GM18498 (cell line): ENCODE measurements at regions not wholly inside any gene's neighbourhood (a gene's known extent, or its start where the extent isn't known, plus 50 kb on each side); places are given as distances from the start of the nearest gene placed in this dataset.
"Not testable (repeated sequence)": the region's sequence is repeated elsewhere in the genome, so short reads cannot be mapped to it uniquely, and the experiment has no call there.

ENCODE experiments used
- ATAC-seq: cut with Tn5 transposase; IDR thresholded peaks from one replicate; pipeline ENCODE4 v1.9.1; 2021; ENCODE audit warnings: mild to moderate bottlenecking, moderate library complexity; ENCODE audit not compliant: unreplicated experiment

DNA sequence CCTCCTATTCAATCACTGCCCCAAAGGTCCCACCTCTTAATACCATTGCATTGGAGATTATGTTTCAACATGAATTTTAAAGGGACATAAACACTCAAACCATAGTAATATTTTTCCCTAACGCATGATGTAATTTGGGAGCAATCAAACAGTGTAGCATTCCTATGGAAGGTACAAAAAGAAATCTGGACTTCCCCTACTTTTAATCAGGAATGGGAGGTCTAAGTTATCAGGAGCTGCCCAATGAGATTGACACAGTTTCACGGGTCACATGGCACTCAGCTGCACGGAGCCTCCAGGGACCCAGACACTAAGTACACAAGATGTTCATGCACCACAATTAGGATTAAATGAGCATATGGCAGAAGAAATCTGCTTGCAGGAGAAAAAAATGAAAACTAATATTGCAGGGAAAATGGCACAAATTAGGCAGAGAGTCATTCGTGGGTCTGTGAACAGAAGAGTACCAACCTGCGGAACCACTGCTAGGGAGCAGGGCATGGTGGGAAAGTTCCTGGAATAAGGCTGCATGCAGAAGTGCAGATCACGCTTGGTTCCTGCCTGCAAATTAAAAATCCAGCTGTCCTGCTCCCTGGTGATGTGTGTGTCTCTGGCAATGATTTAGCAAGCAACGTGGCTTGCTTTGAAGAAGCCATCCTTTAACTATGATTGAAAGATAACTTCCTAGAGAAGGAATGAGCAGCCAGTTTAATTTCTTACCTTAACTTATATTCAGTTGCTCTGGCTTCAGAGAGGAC, 326.6 kb upstream of the ID2 start:
- no peak for ATAC-seq

DNA sequence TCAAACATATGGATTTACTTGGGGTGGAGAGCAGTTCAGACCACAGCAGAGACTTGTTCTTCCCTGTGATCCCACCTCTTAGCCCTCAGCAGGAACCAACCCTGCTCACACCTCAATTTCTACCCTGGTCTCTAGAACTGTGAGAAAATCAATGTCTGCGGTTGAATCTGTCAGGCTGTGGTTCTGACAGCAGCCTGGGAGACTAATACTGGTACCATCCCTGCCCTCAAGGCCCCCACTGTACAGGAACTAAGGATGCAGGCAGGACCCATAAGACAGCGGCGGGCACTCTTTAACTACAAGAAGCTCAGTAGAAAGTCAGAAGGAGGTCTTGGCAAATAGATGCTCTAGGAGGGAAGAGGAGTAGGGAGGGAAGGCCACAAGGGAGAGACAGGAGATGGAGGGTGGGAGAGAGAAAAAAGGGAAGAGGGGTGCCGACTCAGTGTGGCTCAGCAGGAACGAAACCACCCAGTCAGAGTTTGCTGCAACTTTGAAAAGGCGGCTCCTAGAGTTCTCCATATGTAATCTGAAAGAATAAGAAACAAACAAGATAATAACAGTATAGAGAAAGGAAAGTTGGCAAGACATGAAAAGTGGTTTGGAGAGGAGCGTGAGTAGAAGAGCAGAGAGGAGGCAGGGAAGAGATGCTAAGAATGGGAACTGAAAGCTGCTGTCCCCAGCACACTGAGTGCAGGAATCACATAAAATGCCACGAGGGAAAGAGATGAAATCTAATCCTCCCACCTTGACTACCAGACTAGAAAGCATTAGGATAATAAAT, 323.9 kb upstream of the ID2 start:
- ATAC-seq = no peak

- ATAC-seq = no peak
Observed at GRCh38 chr2:8361930-8362329, 319.9 kb upstream of the ID2 start.

DNA sequence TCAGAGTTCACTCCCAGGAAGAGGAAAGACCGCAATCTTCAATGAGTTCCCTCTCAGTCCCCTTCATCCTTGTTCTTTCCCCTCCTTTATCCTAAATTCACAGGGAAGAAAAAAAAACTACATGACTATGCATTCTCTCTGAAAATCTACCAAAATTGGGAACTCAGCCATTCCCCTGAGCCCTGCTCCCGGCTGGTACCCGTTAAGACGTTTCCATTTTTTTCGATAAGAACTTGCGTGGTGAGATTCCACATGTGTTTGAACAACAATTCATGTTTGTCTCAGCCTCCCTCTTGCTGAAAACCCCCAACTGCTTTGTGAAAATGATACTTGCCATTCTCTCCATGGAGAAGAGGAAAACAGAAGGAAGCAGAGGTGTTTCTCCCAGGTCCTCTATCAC, 318.7 kb upstream of the ID2 start:
- ATAC-seq = no peak

DNA sequence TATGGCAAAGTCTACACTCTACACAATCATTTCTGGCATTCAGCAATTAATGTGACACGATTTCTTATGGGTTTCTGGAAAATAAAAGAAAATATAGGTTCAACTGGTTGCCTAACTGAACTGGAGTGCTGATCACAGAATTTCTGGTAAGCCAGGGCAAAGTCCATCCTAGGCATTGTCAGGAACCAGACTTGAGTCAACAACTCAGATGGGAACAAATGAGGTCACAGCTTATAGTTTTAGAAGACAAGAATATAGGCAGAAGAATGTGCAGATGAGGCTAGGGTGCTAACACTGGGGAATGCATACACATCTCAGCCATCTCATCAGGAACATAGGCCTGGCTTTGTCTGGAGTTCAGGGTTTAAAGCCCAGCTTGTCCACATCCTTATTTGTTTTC, 317.2 kb upstream of the ID2 start:
- no peak for ATAC-seq

DNA sequence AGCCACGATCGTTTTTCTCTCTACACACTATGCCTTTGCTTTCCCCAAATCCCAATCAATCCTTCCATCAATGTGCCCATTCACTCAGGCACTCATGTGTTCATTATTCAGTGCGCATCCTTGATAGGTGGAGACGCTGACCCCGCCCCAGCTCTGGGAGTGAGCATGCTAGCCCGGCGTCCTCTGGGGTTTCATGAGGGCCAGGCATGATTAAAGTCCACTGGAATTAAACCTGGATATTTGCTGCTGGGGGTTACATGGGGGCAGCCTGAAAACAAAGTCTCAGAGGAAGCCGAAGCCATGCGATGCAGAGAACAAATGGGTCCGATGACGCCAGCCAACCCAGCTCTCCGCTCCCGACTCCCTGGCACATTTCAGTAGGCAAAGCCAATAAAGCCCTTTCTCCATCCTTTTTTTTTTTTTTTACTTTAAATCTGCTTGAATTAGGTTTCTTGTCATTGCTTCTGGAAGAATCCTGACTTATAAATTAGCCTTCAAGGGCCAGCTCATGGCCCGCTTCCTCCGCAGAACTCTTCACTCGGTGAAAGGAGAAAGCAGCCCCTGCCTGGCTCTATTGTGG, 316.4 kb upstream of the ID2 start:
- no peak for ATAC-seq

GRCh38 chr2:8367833-8368232, 314.0 kb upstream of the ID2 start:
- no peak for ATAC-seq

DNA sequence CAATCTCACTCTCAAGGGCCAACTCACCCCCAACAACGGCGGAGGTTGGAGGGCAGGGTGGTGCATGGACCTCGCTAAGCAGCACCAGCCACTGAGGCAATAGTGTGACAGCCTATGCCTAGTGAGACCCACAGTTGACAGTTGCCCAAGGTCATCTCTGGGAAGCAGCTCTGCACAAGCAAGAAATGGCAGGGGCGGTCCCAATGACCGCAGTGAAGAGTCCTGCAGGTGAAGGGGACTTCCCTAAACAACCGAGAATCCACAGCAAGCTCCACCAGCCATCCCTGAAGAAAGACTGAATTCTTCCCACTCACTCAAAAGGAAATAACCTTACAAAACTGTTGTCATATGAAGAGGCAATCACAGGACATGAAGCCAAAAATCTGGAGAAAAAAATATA, 313.4 kb upstream of the ID2 start:
- no peak for ATAC-seq

DNA sequence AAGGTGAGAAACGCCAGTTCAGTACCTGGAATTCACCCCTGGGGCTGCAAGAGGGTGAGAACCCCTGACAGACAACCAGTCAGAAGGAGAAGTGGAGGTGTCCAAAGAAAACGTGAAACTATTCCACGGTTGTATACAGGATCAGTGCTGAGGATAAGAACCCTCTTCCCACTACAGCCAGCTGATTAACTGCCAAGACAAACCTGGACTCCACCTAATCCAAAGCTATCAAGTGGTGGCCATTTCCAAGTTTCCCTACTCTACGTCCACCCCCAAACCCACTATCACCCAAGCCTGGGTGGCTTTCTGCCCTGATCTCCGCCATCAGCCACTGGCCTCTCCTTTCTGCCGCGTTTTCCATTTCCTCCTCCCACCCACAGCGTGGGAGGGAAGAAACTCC, 312.3 kb upstream of the ID2 start:
- no peak for ATAC-seq

DNA sequence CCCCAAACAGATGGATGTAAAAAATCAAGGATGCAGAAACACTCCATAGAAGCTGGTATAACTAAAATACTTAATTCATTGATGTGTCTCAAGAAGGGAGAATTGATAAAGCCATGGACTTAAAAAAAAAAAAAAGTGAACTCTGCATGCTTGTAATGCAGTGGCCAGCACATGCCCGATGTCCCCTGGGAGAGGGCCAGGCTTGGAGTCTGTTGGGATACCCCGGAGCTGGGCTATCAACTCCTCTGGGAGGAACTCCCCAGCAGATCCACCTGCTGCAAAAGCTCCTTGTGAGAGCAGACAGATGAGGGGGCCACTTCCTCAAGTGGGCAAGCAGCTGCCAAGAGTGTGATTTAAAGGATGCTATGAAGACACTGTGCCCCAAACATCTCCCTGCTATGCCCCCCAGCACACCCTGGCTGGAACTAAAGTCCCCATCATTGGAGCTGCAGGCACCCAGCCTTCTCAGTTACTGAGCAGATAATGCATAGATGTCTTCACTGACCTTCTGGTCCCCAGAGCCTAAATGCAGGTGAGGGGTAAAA, 311.5 kb upstream of the ID2 start:
- no peak for ATAC-seq

DNA sequence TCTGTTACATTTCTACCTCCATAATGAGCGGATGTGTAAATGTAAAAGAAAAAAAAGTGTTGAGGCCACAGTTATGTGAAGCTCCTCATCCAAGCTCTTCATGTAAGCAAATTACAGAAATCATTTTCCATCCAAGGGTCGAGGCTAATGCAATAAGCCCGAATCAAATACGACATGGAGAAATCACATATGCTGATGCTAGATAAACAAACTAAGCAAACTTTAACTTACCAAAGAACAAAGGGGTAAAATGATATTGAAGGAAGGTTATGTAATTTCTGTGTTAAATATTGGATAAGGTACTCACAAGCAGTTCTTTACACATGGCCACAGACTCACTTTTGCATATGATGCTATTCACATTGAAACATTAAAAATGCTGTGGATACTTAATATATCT, 310.2 kb upstream of the ID2 start:
- ATAC-seq = no peak

- no peak for ATAC-seq
Observed at GRCh38 chr2:8374782-8375181, 307.1 kb upstream of the ID2 start.

- ATAC-seq = no peak
Observed at GRCh38 chr2:8376603-8377410, 305.0 kb upstream of the ID2 start.

GRCh38 chr2:8378016-8378810, 303.6 kb upstream of the ID2 start:
- ATAC-seq = peak; percentile 68

- no peak for ATAC-seq
Observed at GRCh38 chr2:8379128-8379527, 302.7 kb upstream of the ID2 start.

GRCh38 chr2:8379549-8379948, 302.3 kb upstream of the ID2 start:
- no peak for ATAC-seq

DNA sequence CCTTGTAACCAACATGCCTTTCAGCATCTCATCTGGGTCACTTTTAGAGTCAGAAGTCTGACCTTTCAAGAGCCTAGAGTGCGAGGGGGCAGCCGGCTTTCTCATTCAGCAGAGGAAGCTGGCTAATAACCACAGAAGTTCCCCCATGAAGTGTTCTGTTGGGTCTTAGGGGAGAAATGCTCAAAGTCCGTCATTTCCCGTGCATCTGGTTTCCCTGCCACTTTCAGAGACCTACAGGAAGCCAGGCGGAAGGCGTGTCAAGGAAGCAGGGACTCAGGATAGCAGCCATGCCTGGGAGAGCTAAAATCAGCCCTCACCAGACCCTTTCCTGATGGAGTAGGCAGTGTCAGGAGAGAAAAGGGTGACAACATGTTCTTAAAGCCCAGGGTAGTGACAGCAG, 301.8 kb upstream of the ID2 start:
- peak; percentile 32 for ATAC-seq

GRCh38 chr2:8380566-8380965, 301.3 kb upstream of the ID2 start:
- ATAC-seq = peak; percentile 74

DNA sequence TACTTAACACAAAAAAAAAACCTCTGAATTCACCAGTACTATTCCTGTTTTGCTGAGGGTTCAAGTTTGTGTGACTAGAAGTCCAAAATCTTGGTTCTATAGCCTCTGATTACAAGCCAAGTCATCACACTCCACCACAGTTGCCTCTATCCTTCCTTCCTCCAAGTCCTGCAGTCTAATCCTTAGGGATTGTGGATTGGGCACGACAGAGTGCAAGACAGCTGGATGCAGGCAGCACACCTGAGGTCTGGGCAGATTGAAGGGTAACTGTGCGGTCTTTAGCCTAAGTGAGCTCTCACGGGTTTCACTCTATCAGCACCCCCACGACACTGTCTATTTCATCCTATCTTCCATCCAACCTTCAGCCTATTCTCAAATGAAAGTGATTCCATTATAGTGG, 299.4 kb upstream of the ID2 start:
- ATAC-seq = no peak

GRCh38 chr2:8386748-8387147, 295.1 kb upstream of the ID2 start:
- not testable (repeated sequence) for ATAC-seq
